ENCODE measurements at regions not wholly inside any gene's neighbourhood (a gene's known extent, or its start where the extent isn't known, plus 50 kb on each side); places are given as distances from the start of the nearest gene placed in this dataset.

DNA sequence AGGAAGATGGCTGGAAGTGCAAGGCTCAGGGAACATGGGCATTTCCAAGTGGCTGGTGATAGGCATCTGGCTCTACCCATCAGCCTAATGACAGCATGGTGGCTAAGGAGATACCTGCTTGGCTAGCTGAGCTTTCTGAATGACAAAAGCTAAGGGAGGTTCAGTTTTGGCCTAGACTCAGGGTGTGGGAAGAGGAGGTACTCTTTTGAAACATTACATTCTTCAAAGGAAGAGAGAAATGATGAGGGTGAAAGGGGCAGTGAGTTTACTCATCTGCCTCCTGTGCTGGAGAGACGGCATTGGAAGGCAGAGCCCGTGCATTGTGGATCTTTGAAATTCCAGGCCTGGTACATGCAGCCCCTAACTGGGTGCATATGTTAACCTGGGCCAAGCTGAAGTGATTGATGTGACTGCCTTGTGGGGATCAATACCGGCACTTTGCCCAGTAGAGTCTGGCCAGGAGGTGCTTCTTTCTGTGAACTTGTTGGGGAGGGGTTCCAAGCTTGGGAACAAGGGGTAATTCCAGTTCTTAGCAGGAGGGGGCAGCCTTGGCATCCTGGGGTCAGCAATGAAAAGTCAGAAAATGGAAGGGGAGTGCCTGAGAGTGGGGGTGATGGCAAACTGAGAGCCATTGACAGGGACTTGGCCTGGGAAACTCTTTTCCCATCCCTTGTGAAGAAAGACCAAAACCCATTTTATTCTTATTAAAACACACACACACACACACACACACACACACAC lies 108.6 kb downstream of the ACER2 start:
- peak; percentile 94 for ATAC-seq
- peak; percentile 78 for DNase-seq (ENCODE audit: low spot score)
- TF ChIP-seq, protein P1, sequence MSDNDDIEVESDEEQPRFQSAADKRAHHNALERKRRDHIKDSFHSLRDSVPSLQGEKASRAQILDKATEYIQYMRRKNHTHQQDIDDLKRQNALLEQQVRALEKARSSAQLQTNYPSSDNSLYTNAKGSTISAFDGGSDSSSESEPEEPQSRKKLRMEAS (CRISPR knock-in tag; IDR thresholded peaks at IDR 0.05), result no peak
- TF ChIP-seq JUN (CRISPR knock-in tag; IDR thresholded peaks at IDR 0.05), result no peak
- TF ChIP-seq, protein P2, sequence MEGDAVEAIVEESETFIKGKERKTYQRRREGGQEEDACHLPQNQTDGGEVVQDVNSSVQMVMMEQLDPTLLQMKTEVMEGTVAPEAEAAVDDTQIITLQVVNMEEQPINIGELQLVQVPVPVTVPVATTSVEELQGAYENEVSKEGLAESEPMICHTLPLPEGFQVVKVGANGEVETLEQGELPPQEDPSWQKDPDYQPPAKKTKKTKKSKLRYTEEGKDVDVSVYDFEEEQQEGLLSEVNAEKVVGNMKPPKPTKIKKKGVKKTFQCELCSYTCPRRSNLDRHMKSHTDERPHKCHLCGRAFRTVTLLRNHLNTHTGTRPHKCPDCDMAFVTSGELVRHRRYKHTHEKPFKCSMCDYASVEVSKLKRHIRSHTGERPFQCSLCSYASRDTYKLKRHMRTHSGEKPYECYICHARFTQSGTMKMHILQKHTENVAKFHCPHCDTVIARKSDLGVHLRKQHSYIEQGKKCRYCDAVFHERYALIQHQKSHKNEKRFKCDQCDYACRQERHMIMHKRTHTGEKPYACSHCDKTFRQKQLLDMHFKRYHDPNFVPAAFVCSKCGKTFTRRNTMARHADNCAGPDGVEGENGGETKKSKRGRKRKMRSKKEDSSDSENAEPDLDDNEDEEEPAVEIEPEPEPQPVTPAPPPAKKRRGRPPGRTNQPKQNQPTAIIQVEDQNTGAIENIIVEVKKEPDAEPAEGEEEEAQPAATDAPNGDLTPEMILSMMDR (IDR thresholded peaks at IDR 0.05), result peak; percentile 49
- TF ChIP-seq ELF4 (CRISPR knock-in tag; IDR thresholded peaks at IDR 0.05; ENCODE audit: low read depth), result no peak
- Mint-ChIP-seq H3K36me3 (peaks cover 2% of the 10 kb centered on the region; the same call in 1 of the 2 replicates), H3K27ac (no peak overlapping the region), H3K9me3 (no peaks in the 10 kb centered on the region), H3K27me3 (ENCODE audit: low read depth) (no peaks in the 10 kb centered on the region), H3K4me3 (no peak overlapping the region), H3K4me1 (peaks cover 13% of the 10 kb centered on the region)
- ChIA-PET CTCF (interaction anchor here (0.8 to 2.4 kb wide), 8 partner anchors 9 to 405 kb away, joined by 3 to 16 read pairs (median 6); no protein-coding TSS in a partner anchor), POLR2A (interaction anchor here (0.5 to 0.6 kb wide), 2 partner anchors 125 to 668 kb away, joined by 3 to 5 read pairs; no protein-coding TSS in a partner anchor)

DNA sequence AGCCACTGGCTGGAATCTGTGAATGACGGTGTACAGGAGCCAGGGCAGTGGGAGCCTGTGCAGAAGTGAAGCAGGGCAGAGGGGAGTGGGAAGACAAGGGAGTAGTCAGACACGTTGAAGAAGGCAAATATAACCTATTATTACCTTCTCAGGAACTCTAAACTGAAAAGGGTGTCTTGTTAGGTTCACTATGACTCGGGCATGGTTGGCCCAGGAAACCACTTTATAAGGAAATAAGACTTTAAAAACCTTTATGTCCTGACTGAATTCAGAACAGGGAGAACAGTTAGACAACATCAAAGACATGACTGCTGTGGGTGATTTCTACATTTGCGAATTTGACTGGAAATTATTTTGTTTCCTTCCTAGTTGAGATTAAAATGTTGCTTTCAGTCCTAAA lies 107.5 kb downstream of the ACER2 start:
- DNase-seq (ENCODE audit: low spot score) (no peak), ATAC-seq (no peak)
- Mint-ChIP-seq H3K27me3 (ENCODE audit: low read depth) (no peaks in the 10 kb centered on the region), H3K27ac (no peak overlapping the region), H3K9me3 (no peaks in the 10 kb centered on the region), H3K36me3 (peaks cover 2% of the 10 kb centered on the region; the same call in 1 of the 2 replicates), H3K4me3 (no peak overlapping the region), H3K4me1 (peaks cover 13% of the 10 kb centered on the region)
- CTCF ChIA-PET, result interaction anchor here (1.8 kb wide), 1 partner anchor 113 kb away, joined by 6 read pairs; no protein-coding TSS in a partner anchor
- POLR2A ChIA-PET, result no interaction called here
- TF ChIP-seq ELF4 (CRISPR knock-in tag; IDR thresholded peaks at IDR 0.05; ENCODE audit: low read depth) (no peak), ZNF317 (CRISPR knock-in tag; IDR thresholded peaks at IDR 0.05; ENCODE audit: borderline replicate concordance, low read depth) (no peak), EMX1 (CRISPR knock-in tag; IDR thresholded peaks at IDR 0.05) (no peak), MYBL2 (CRISPR knock-in tag; IDR thresholded peaks at IDR 0.05) (no peak)
- TF ChIP-seq, protein P3, sequence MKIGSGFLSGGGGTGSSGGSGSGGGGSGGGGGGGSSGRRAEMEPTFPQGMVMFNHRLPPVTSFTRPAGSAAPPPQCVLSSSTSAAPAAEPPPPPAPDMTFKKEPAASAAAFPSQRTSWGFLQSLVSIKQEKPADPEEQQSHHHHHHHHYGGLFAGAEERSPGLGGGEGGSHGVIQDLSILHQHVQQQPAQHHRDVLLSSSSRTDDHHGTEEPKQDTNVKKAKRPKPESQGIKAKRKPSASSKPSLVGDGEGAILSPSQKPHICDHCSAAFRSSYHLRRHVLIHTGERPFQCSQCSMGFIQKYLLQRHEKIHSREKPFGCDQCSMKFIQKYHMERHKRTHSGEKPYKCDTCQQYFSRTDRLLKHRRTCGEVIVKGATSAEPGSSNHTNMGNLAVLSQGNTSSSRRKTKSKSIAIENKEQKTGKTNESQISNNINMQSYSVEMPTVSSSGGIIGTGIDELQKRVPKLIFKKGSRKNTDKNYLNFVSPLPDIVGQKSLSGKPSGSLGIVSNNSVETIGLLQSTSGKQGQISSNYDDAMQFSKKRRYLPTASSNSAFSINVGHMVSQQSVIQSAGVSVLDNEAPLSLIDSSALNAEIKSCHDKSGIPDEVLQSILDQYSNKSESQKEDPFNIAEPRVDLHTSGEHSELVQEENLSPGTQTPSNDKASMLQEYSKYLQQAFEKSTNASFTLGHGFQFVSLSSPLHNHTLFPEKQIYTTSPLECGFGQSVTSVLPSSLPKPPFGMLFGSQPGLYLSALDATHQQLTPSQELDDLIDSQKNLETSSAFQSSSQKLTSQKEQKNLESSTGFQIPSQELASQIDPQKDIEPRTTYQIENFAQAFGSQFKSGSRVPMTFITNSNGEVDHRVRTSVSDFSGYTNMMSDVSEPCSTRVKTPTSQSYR (CRISPR knock-in tag; IDR thresholded peaks at IDR 0.05), result no peak

DNA sequence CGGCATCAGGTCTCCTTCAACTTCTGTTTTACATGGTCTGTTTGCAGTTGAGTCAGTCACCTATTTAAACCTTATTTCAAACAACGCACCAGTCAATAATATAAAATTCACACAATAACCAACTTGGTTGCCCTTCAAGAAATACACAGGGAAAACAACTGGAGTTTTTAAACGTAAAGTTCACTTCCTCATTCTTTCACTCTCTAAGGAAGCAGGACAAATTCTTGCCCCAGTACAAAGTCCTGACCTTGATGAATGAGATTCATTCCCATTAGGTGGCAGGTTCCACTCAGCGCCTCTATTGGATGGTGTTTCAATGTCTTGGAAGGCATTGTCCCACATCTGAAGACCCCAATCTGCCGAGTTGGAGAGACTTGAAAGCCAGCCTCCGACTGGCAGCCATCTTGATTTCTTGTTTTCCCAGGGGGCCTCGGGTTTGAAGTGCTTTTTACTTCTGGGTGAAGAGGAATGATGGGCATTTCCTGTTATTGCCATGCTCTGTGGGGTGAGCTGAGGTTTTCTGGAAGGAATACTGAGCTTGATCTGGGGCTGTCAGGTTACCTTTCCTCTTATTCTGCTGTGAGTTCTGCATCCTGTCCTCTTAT lies 105.0 kb downstream of the ACER2 start:
- Mint-ChIP-seq H3K4me3 (no peak overlapping the region), H3K36me3 (peaks cover 2% of the 10 kb centered on the region; the same call in 1 of the 2 replicates), H3K27me3 (ENCODE audit: low read depth) (no peaks in the 10 kb centered on the region), H3K9me3 (no peaks in the 10 kb centered on the region), H3K27ac (no peak overlapping the region), H3K4me1 (peaks cover 13% of the 10 kb centered on the region)
- TF ChIP-seq FOXK1 (CRISPR knock-in tag; IDR thresholded peaks at IDR 0.05) (no peak), ESRRA (CRISPR knock-in tag; IDR thresholded peaks at IDR 0.05; ENCODE audit: borderline replicate concordance) (no peak), GTF2I (CRISPR knock-in tag; conservative IDR thresholded peaks at IDR 0.05) (no peak), NFE2L1 (CRISPR knock-in tag; IDR thresholded peaks at IDR 0.05) (no peak), ZNF423 (CRISPR knock-in tag; IDR thresholded peaks at IDR 0.05) (no peak)
- TF ChIP-seq, protein P4, sequence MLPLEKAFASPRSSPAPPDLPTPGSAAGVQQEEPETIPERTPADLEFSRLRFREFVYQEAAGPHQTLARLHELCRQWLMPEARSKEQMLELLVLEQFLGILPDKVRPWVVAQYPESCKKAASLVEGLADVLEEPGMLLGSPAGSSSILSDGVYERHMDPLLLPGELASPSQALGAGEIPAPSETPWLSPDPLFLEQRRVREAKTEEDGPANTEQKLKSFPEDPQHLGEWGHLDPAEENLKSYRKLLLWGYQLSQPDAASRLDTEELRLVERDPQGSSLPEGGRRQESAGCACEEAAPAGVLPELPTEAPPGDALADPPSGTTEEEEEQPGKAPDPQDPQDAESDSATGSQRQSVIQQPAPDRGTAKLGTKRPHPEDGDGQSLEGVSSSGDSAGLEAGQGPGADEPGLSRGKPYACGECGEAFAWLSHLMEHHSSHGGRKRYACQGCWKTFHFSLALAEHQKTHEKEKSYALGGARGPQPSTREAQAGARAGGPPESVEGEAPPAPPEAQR (CRISPR knock-in tag; IDR thresholded peaks at IDR 0.05), result no peak
- TF ChIP-seq, protein P5, sequence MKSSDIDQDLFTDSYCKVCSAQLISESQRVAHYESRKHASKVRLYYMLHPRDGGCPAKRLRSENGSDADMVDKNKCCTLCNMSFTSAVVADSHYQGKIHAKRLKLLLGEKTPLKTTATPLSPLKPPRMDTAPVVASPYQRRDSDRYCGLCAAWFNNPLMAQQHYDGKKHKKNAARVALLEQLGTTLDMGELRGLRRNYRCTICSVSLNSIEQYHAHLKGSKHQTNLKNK (CRISPR knock-in tag; IDR thresholded peaks at IDR 0.05), result no peak
- TF ChIP-seq, protein P1 (CRISPR knock-in tag; IDR thresholded peaks at IDR 0.05), result no peak
- ChIA-PET POLR2A (interaction anchor here (0.6 kb wide), 1 partner anchor 1399 kb away, joined by 3 read pairs; no protein-coding TSS in a partner anchor), CTCF (interaction anchor here (1.0 kb wide), 1 partner anchor 49 kb away, joined by 6 read pairs; no protein-coding TSS in a partner anchor)
- ATAC-seq (no peak), DNase-seq (ENCODE audit: low spot score) (no peak)

All from WTC11 (cell line).